Liver (tissue), 7 donors: ENCODE measurements at regions not wholly inside any gene's neighbourhood (a gene's known extent, or its start where the extent isn't known, plus 50 kb on each side); places are given as distances from the start of the nearest gene placed in this dataset.

ENCODE experiments used
- DNase-seq: peaks from one replicate; pipeline ENCODE4 v3.0.0-alpha.2; 2017; ENCODE audit warnings: low spot score
- H3K27ac ChIP-seq, 2 donors: one replicate each; pipeline ENCODE4 v1.7.0; 2013; ENCODE audit warnings: inconsistent platforms in 2 of 2, low read length in 2 of 2, control low read depth in 1 of 2, low read depth in 1 of 2, mild to moderate bottlenecking in 1 of 2
- H3K27me3 ChIP-seq, 4 donors: one replicate each; pipeline versions ENCODE4 v1.6.1 to v1.7.0; 2013; ENCODE audit warnings: low read length in 3 of 4, inconsistent platforms in 1 of 4, mild to moderate bottlenecking in 1 of 4, moderate library complexity in 1 of 4; ENCODE audit not compliant: control insufficient read depth in 4 of 4, insufficient read depth in 4 of 4
- H3K36me3 ChIP-seq, 4 donors: one replicate each; pipeline versions ENCODE4 v1.6.1 to v1.7.0; 2013; ENCODE audit warnings: low read length in 3 of 4, mild to moderate bottlenecking in 3 of 4, low read depth in 1 of 4, moderate library complexity in 1 of 4; ENCODE audit not compliant: control insufficient read depth in 4 of 4, insufficient read depth in 3 of 4
- H3K4me1 ChIP-seq, 4 donors: one replicate each; pipeline versions ENCODE4 v1.6.1 to v1.7.0; 2013; ENCODE audit warnings: low read length in 3 of 4, mild to moderate bottlenecking in 3 of 4, moderate library complexity in 1 of 4; ENCODE audit not compliant: control insufficient read depth in 4 of 4, insufficient read depth in 4 of 4
- H3K4me3 ChIP-seq, 3 donors: one replicate each; pipeline versions ENCODE4 v1.6.1 to v1.7.0; 2013; ENCODE audit warnings: low read length in 3 of 3, control low read depth in 1 of 3, low read depth in 1 of 3, mild to moderate bottlenecking in 1 of 3
- H3K9ac ChIP-seq, 2 donors: one replicate each; pipeline ENCODE4 v1.7.0; 2013; ENCODE audit warnings: low read length in 2 of 2, mild to moderate bottlenecking in 2 of 2, moderate library complexity in 2 of 2, control low read depth in 1 of 2, low read depth in 1 of 2
- H3K9me3 ChIP-seq, 4 donors: one replicate each; pipeline versions ENCODE4 v1.6.1 to v1.7.0; 2013; ENCODE audit warnings: low read length in 3 of 4; ENCODE audit not compliant: control insufficient read depth in 4 of 4
- ATF3 ChIP-seq: IDR thresholded peaks from 2 replicates; pipeline ENCODE4 v1.6.1; 2016; ENCODE audit warnings: antibody characterized with exemption
- GABPA ChIP-seq, 2 donors: IDR thresholded peaks in 1 of 2; conservative IDR thresholded peaks in 1 of 2; 2 replicates each; pipeline ENCODE4 v1.6.1; 2016; ENCODE audit warnings: antibody characterized with exemption in 2 of 2, mild to moderate bottlenecking in 1 of 2, moderate library complexity in 1 of 2
- JUND ChIP-seq, 2 donors: IDR thresholded peaks; 2 replicates each; pipeline ENCODE4 v1.6.1; 2016; ENCODE audit warnings: antibody characterized with exemption in 2 of 2
- MAX ChIP-seq: IDR thresholded peaks from 2 replicates; pipeline ENCODE4 v1.6.1; 2016; ENCODE audit warnings: antibody characterized with exemption
- RAD21 ChIP-seq, 2 donors: IDR thresholded peaks; 2 replicates each; pipeline ENCODE4 v1.6.1; 2016; ENCODE audit warnings: antibody characterized with exemption in 2 of 2, mild to moderate bottlenecking in 2 of 2
- RXRA ChIP-seq, 2 donors: IDR thresholded peaks; 2 replicates each; pipeline ENCODE4 v1.6.1; 2017 to 2018; ENCODE audit warnings: antibody characterized with exemption in 2 of 2, mild to moderate bottlenecking in 1 of 2
- SP1 ChIP-seq: IDR thresholded peaks from 2 replicates; pipeline ENCODE4 v1.6.1; 2018; ENCODE audit warnings: antibody characterized with exemption, mild to moderate bottlenecking
- TAF1 ChIP-seq: conservative IDR thresholded peaks from 2 replicates; pipeline ENCODE4 v1.6.1; 2016; ENCODE audit warnings: antibody characterized with exemption, mild to moderate bottlenecking
- YY1 ChIP-seq: IDR thresholded peaks from 2 replicates; pipeline ENCODE4 v1.6.1; 2016; ENCODE audit warnings: antibody characterized with exemption, mild to moderate bottlenecking
- ZBTB33 ChIP-seq: IDR thresholded peaks from 2 replicates; pipeline ENCODE4 v1.6.1; 2016; ENCODE audit warnings: antibody characterized with exemption
- WGBS: extraction: QIAGEN DNeasy Blood & Tissue Kit; methylation state at CpG from one replicate; pipeline ENCODE4 v1.1.7; 2013; 5-methylcytosine and 5-hydroxymethylcytosine counted together
- TF ChIP-seq, protein P1 (sequence below): IDR thresholded peaks from 2 replicates; pipeline ENCODE4 v1.6.1; 2016; ENCODE audit warnings: antibody characterized with exemption, mild to moderate bottlenecking
- donor health status: healthy.
- donor health status: healthy.
- donor health status: healthy.
- donor health status: healthy.

DNA sequence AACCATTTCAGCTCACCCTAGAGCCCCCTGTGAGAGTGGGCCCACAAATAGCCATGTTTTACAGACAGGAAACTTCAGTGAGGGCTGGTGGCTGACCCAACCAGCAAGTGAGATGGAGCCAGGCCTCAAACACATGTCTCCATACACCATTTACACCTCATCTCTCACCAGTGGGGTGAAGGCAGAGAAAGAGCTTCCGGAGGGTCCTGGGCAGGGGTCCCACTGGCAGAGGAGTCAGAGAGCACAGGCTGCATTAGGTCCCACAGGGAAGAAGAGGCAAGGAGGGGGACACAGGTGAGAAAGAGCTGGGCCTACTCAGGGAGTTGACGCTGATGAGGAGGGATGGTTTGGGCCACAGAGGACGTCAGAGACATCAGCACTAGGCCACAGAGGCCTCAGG is 172.6 kb downstream of the VEGFA start (continued):
- TF ChIP-seq ZBTB33 (no peak), RXRA (IDR thresholded peaks at IDR 0.05) (no peak), ATF3 (no peak)

DNA sequence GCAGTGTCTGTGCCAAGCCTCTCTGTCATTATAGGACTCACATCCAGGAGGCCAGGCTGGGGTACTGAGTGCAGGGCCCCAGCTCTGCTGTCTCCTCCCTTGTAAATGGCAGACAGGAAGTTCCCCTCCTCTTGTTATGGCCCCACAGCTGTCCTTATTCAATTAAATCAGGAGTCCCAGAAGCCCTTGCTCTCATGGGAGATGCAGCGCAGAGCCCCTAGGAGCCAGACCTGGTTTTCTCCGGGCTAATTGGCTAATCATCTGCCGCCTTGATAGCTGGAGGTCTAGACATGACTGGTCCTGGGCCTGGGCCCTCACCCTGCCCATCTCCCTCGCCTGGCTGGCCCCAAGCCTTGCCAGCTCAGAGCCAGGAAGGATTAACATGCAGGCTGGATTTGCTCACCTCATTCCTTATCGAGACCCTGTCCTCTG is 172.0 kb downstream of the VEGFA start:
- WGBS, result 96% methylated on average over 5 of the region's 5 CpGs
- DNase-seq, result no peak

DNA sequence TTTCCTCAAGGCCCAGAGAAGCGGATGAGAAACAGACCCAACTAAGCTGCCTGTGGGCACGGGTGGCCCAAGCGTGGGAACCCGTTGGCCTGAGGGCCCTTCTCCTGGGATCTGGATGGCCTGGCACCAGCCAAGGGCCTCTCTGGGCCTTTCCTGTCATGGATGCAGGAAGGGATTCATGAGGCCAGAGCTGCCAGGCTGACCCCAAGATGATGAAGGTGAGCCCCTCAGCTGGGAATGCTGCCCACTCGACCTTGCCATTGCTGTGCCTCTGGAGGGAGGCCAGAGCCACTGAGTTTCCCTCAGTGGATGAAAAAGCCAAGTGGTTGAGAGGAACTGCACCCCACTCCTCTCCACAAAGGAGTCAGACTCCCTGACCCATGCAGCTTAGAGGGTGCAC is 171.2 kb downstream of the VEGFA start:
- TF ChIP-seq RAD21 (IDR thresholded peaks at IDR 0.05) (no peak), JUND (IDR thresholded peaks at IDR 0.05) (no peak), SP1 (no peak), ZBTB33 (no peak), YY1 (no peak)
- H3K27ac ChIP-seq, result no peak overlapping the region
- H3K9me3 ChIP-seq, result no peaks in the 10 kb centered on the region
- 95% methylated on average over 5 of the region's 5 CpGs for WGBS
- no peak for DNase-seq
- H3K36me3 ChIP-seq, result no peaks in the 10 kb centered on the region
- no peak overlapping the region for H3K9ac ChIP-seq
- H3K4me3 ChIP-seq, result no peak overlapping the region
- no peaks in the 10 kb centered on the region for H3K4me1 ChIP-seq
- no peaks in the 10 kb centered on the region for H3K27me3 ChIP-seq

More for the DNA sequence above, 172.0 kb downstream of the VEGFA start:
- Histone ChIP-seq H3K4me1 (no peaks in the 10 kb centered on the region), H3K9me3 (no peaks in the 10 kb centered on the region), H3K4me3 (no peak overlapping the region), H3K36me3 (no peaks in the 10 kb centered on the region), H3K27me3 (no peaks in the 10 kb centered on the region), H3K27ac (no peak overlapping the region), H3K9ac (no peak overlapping the region)
- TF ChIP-seq SP1 (no peak), RAD21 (IDR thresholded peaks at IDR 0.05) (no peak), GABPA (IDR thresholded peaks at IDR 0.05 in 1 of 2, conservative IDR thresholded peaks at IDR 0.05 in 1 of 2) (no peak), MAX (no peak), TAF1 (no peak)
- TF ChIP-seq, protein P1, sequence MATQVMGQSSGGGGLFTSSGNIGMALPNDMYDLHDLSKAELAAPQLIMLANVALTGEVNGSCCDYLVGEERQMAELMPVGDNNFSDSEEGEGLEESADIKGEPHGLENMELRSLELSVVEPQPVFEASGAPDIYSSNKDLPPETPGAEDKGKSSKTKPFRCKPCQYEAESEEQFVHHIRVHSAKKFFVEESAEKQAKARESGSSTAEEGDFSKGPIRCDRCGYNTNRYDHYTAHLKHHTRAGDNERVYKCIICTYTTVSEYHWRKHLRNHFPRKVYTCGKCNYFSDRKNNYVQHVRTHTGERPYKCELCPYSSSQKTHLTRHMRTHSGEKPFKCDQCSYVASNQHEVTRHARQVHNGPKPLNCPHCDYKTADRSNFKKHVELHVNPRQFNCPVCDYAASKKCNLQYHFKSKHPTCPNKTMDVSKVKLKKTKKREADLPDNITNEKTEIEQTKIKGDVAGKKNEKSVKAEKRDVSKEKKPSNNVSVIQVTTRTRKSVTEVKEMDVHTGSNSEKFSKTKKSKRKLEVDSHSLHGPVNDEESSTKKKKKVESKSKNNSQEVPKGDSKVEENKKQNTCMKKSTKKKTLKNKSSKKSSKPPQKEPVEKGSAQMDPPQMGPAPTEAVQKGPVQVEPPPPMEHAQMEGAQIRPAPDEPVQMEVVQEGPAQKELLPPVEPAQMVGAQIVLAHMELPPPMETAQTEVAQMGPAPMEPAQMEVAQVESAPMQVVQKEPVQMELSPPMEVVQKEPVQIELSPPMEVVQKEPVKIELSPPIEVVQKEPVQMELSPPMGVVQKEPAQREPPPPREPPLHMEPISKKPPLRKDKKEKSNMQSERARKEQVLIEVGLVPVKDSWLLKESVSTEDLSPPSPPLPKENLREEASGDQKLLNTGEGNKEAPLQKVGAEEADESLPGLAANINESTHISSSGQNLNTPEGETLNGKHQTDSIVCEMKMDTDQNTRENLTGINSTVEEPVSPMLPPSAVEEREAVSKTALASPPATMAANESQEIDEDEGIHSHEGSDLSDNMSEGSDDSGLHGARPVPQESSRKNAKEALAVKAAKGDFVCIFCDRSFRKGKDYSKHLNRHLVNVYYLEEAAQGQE, result no peak
